ENCODE measurements at regions not wholly inside any gene's neighbourhood (a gene's known extent, or its start where the extent isn't known, plus 50 kb on each side); places are given as distances from the start of the nearest gene placed in this dataset.

DNA sequence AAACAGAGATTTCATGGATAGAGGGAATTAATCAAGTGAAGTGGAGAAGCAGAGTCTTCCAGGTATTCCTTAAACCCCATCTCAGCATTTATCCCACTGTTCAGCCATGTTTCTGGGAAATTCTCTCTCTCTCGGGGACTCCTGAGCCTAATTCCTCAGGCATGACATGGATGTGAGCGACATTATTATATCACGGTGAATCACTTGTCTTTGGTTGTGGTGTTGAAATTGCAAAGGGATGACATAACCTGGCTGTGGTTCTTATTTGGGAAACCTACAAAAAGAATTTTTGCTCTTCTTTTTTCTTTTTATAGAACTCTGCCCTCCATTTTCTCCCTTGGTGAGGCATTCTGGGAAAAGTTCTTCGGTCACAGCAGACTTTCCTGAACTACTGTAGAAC lies 457.9 kb upstream of the PTGER4 start:
- Histone ChIP-seq H3K27me3 (ENCODE audit: insufficient read depth, low read length) (no peaks in the 10 kb centered on the region), H3K4me2 (ENCODE audit: insufficient read depth, insufficient read length, low read length) (no peak overlapping the region), H2BK15ac (ENCODE audit: low read depth, low read length) (no peak overlapping the region), H2BK12ac (ENCODE audit: insufficient read length, low read depth, low read length) (no peak overlapping the region), H4K8ac (replicated peaks; ENCODE audit: insufficient read length, low read depth, low read length) (no peak overlapping the region), H2AFZ (ENCODE audit: low read length) (no peak overlapping the region), H3K27ac (ENCODE audit: insufficient read length, low read depth, low read length) (no peak overlapping the region), H2BK5ac (ENCODE audit: insufficient read length, low read length) (no peak overlapping the region), H2BK20ac (ENCODE audit: low read depth, low read length, poor library complexity, severe bottlenecking) (no peak overlapping the region), H3K9ac (ENCODE audit: extremely low read depth, insufficient read length, low read length) (no peak overlapping the region), H2AK5ac (ENCODE audit: insufficient read length, low read length) (no peak overlapping the region), H3K4ac (ENCODE audit: low read depth, low read length) (no peak overlapping the region), H4K5ac (ENCODE audit: insufficient read length, low read depth, low read length) (no peak overlapping the region), H3K79me2 (ENCODE audit: insufficient read depth, low read length) (no peaks in the 10 kb centered on the region), H3K14ac (ENCODE audit: insufficient read depth, low read length) (no peak overlapping the region), H3K18ac (ENCODE audit: insufficient read length, low read depth, low read length) (no peak overlapping the region), H3K56ac (ENCODE audit: insufficient read length, low read depth, low read length) (no peak overlapping the region), H3K79me1 (ENCODE audit: insufficient read depth, low read depth, low read length, poor library complexity, severe bottlenecking) (no peaks in the 10 kb centered on the region), H3K23ac (ENCODE audit: insufficient read length, low read depth, low read length) (no peak overlapping the region), H3K23me2 (ENCODE audit: insufficient read length, low read depth, low read length, poor library complexity, severe bottlenecking) (no peaks in the 10 kb centered on the region), H2BK120ac (ENCODE audit: low read depth, low read length, poor library complexity, severe bottlenecking) (no peak overlapping the region), H3K4me1 (ENCODE audit: insufficient read depth, low read length) (no peaks in the 10 kb centered on the region), H3K9me3 (ENCODE audit: control insufficient read depth, low read depth, low read length) (no peaks in the 10 kb centered on the region), H3T11ph (ENCODE audit: low read length) (no peak overlapping the region), H4K20me1 (ENCODE audit: control insufficient read depth, insufficient read depth, insufficient read length) (no peaks in the 10 kb centered on the region), H4K91ac (ENCODE audit: insufficient read length, low read depth, low read length) (no peak overlapping the region)
- Mint-ChIP-seq H3K27me3 (ENCODE audit: low read depth) (no peaks in the 10 kb centered on the region), H3K4me3 (no peak overlapping the region), H3K4me1 (peaks cover 9 to 11% of the 10 kb centered on the region in 2 experiments), H3K36me3 (ENCODE audit: insufficient read depth in 1 of 3, low read depth in 3 of 3) (peaks cover 0 to 5% (median 2%) of the 10 kb centered on the region in 3 experiments; a peak in 2 of 7 replicates), H3K9me3 (peaks cover 0 to 3% of the 10 kb centered on the region in 2 experiments; a peak in 4 of 5 replicates), H3K27ac (no peak overlapping the region)
- TF ChIP-seq CTCF (conservative IDR thresholded peaks at IDR 0.05): no peak
- DNase-seq: no peak
- no CpG with 5 or more reads among the region's 4 CpGs for WGBS (ENCODE audit: extremely low coverage, insufficient read length, low lambda C conversion rate)

Data from H9 (cell line).